Activated CD8-positive, alpha-beta T cell treated with anti-CD3 and anti-CD28 coated beads, Interleukin-2, amount 10 ng/mL, durations not matched to agents 7 days and 5 days (primary cell): ENCODE measurements at regions not wholly inside any gene's neighbourhood (a gene's known extent, or its start where the extent isn't known, plus 50 kb on each side); places are given as distances from the start of the nearest gene placed in this dataset.
"Not testable (repeated sequence)": the region's sequence is repeated elsewhere in the genome, so short reads cannot be mapped to it uniquely, and the experiment has no call there.

Source experiments
- ATAC-seq: fragments of 150-1000 bp; cut with Tn5 transposase; one replicate; pipeline ENCODE4 v1.10.0; 2021; ENCODE audit warnings: moderate library complexity
- CTCF ChIA-PET: fragments of 350-600 bp; sonication (Branson Sonifier 250); formaldehyde crosslinking; loops from one replicate; lab custom pipeline; 2021; ENCODE audit warnings: antibody characterized with exemption; lab: Charles Lee
- POLR2A ChIA-PET: fragments of 350-600 bp; sonication (Branson Sonifier 250); formaldehyde crosslinking; loops from one replicate; lab custom pipeline; 2021; ENCODE audit warnings: antibody characterized with exemption; lab: Charles Lee
- DNase-seq: peaks from one replicate; pipeline ENCODE4 v3.0.0-alpha.2; 2020
- H3K27ac Mint-ChIP-seq: one replicate; pipeline ENCODE4 v1.8.0; 2021; ENCODE audit warnings: mild to moderate bottlenecking, mixed read lengths
- H3K27me3 Mint-ChIP-seq: one replicate; pipeline ENCODE4 v1.8.0; 2021; ENCODE audit warnings: low read depth, mixed read lengths
- H3K36me3 Mint-ChIP-seq: one replicate; pipeline ENCODE4 v1.8.0; 2021; ENCODE audit warnings: low read depth, mixed read lengths
- H3K4me1 Mint-ChIP-seq: one replicate; pipeline ENCODE4 v1.8.0; 2021; ENCODE audit warnings: low read depth, mixed read lengths
- H3K4me3 Mint-ChIP-seq: one replicate; pipeline ENCODE4 v1.8.0; 2021; ENCODE audit warnings: mild to moderate bottlenecking, mixed read lengths
- H3K9me3 Mint-ChIP-seq: one replicate; pipeline ENCODE4 v1.8.0; 2022; ENCODE audit warnings: mixed read lengths; ENCODE audit not compliant: insufficient read depth

GRCh38 chr14:42488965-42489364, 882.3 kb downstream of the LRFN5 start:
- POLR2A ChIA-PET = no interaction called here
- no peaks in the 10 kb centered on the region for H3K4me1 Mint-ChIP-seq
- ATAC-seq (no peak), DNase-seq (no peak)
- H3K4me3 Mint-ChIP-seq = no peak overlapping the region
- H3K9me3 Mint-ChIP-seq = peaks cover 3% of the 10 kb centered on the region
- CTCF ChIA-PET = no interaction called here
- no peaks in the 10 kb centered on the region for H3K36me3 Mint-ChIP-seq
- H3K27me3 Mint-ChIP-seq = no peaks in the 10 kb centered on the region
- no peak overlapping the region for H3K27ac Mint-ChIP-seq

DNA sequence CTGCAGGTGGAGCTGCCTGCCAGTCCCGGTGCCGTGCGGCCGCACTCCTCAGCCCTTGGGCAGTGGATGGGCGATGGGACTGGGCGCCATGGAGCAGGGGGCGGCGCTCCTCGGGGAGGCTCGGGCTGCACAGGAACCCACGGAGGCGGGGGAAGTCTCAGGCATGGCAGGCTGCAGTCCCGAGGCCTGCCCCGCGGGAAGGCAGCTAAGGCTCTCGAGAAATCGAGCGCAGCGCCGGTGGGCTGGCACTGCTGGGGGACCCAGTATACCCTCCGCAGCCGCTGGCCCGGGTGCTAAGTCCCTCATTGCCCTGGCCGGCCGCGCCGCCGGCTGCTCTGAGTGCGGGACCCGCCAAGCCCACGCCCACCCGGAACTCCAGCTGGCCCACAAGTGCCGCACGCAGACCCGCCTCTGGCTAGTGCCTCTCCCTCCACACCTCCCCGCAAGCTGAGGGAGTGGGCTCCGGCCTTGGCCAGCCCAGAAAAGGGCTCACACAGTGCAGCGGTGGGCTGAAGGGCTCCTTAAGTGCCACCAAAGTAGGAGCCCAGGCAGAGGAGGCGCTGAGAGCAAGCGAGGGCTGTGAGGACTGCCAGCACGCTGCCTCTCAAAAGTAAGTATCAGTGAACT, 875.8 kb downstream of the LRFN5 start:
- CTCF ChIA-PET, H3K9me3 Mint-ChIP-seq, POLR2A ChIA-PET, DNase-seq, H3K27me3 Mint-ChIP-seq, ATAC-seq, H3K36me3 Mint-ChIP-seq, H3K27ac Mint-ChIP-seq, H3K4me1 Mint-ChIP-seq, H3K4me3 Mint-ChIP-seq: not testable (repeated sequence)

- ATAC-seq, POLR2A ChIA-PET, H3K4me3 Mint-ChIP-seq: not testable (repeated sequence)
Observed at GRCh38 chr14:42481714-42482113, 875.0 kb downstream of the LRFN5 start.

GRCh38 chr14:42480255-42480654, 873.6 kb downstream of the LRFN5 start:
- CTCF ChIA-PET = no interaction called here
- Mint-ChIP-seq H3K4me3 (no peak overlapping the region), H3K4me1 (no peaks in the 10 kb centered on the region), H3K27me3 (no peaks in the 10 kb centered on the region), H3K27ac (no peak overlapping the region), H3K36me3 (no peaks in the 10 kb centered on the region), H3K9me3 (peaks cover 7% of the 10 kb centered on the region)
- ATAC-seq (no peak), DNase-seq (no peak)
- POLR2A ChIA-PET = no interaction called here

More at GRCh38 chr14:42481714-42482113, 875.0 kb downstream of the LRFN5 start:
- H3K9me3 Mint-ChIP-seq, DNase-seq, CTCF ChIA-PET, H3K36me3 Mint-ChIP-seq, H3K27me3 Mint-ChIP-seq, H3K27ac Mint-ChIP-seq, H3K4me1 Mint-ChIP-seq: not testable (repeated sequence)

DNA sequence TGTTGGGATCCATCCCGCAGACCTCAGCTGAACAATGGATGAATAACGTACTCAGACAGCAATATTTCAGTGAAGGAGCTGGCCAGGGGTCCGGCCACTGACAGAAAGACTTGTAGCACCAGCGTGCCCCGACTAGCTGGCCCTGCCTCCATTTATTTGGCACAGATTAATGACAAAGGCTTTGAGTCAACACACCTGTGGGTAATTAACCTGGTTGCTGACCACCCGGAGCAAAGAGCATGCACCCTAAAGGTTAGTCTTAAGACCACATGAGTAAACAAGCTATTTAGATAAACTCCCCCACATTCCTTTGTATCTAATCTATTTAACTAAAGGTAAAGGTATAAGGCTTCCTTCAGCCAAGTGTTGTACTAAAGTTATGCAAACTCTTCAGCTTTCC, 868.6 kb downstream of the LRFN5 start:
- no peak overlapping the region for H3K4me3 Mint-ChIP-seq
- no peak for DNase-seq
- H3K27ac Mint-ChIP-seq = no peak overlapping the region
- ATAC-seq = no peak
- ChIA-PET POLR2A (no interaction called here), CTCF (no interaction called here)
- no peaks in the 10 kb centered on the region for H3K36me3 Mint-ChIP-seq
- H3K4me1 Mint-ChIP-seq = no peaks in the 10 kb centered on the region
- no peaks in the 10 kb centered on the region for H3K27me3 Mint-ChIP-seq
- peaks cover 3% of the 10 kb centered on the region for H3K9me3 Mint-ChIP-seq

DNA sequence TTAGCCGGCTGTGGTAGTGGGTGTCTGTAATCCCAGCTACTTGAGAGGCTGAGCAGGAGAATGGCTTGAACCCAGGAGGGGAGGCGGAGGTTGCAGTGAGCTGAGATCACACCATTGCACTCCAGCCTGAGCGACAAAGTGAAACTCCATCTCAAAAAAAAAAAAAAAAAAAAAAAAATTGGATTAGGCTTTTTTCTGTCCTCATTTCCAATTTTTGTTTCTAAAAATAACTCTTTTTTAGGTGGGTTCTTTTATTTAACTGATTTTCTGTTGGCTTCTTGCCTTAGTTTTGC, 863.7 kb downstream of the LRFN5 start:
- Mint-ChIP-seq H3K36me3 (no peaks in the 10 kb centered on the region), H3K9me3 (peaks cover 6% of the 10 kb centered on the region), H3K4me3 (no peak overlapping the region), H3K4me1 (no peaks in the 10 kb centered on the region), H3K27me3 (no peaks in the 10 kb centered on the region), H3K27ac (no peak overlapping the region)
- POLR2A ChIA-PET = no interaction called here
- CTCF ChIA-PET = no interaction called here
- DNase-seq = no peak
- no peak for ATAC-seq

DNA sequence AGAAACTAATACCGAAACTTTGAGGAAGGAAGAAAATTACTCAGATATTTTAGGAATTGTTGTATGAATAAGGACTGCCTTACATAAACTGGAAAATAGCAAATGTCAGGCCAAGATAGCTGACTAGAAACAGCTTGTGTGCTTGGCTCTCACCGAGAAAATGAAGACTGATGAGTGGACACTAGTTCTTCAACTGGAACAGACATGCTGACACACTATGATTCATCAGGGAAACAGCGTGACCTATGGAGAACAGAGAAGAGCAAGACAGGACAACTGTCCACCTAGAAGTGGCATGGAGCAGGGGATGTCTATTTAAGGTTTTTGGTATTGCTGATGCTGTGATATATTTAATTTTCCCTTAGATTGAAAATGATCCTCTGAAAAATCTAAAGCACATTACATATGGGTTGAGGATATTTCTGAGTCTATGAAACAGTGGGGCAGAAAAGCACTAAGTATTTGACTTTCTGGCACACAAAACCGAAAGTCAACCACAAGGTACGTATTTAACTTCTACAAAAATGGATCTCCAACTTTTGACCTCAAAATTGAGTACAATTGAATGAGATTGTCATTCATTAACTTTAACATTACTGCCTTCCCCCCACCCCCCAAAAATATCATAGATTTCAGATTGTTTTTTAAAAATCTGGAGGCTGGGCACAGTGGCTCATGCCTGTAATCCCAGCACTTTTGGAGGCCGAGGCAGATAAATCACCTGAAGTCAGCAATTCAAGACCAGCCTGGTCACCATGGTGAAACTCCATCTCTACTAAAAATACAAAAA, 863.2 kb downstream of the LRFN5 start:
- Mint-ChIP-seq H3K4me1 (no peaks in the 10 kb centered on the region), H3K27ac (no peak overlapping the region), H3K9me3 (peaks cover 6% of the 10 kb centered on the region), H3K36me3 (no peaks in the 10 kb centered on the region), H3K27me3 (no peaks in the 10 kb centered on the region), H3K4me3 (no peak overlapping the region)
- ChIA-PET CTCF (no interaction called here), POLR2A (no interaction called here)
- no peak for DNase-seq
- no peak for ATAC-seq

- Mint-ChIP-seq H3K27ac (no peak overlapping the region), H3K9me3 (peaks cover 3% of the 10 kb centered on the region), H3K27me3 (no peaks in the 10 kb centered on the region), H3K4me1 (no peaks in the 10 kb centered on the region), H3K36me3 (no peaks in the 10 kb centered on the region), H3K4me3 (no peak overlapping the region)
- ATAC-seq (no peak), DNase-seq (no peak)
- CTCF ChIA-PET = no interaction called here
- POLR2A ChIA-PET = no interaction called here
Observed at GRCh38 chr14:42460673-42461072, 854.0 kb downstream of the LRFN5 start.

DNA sequence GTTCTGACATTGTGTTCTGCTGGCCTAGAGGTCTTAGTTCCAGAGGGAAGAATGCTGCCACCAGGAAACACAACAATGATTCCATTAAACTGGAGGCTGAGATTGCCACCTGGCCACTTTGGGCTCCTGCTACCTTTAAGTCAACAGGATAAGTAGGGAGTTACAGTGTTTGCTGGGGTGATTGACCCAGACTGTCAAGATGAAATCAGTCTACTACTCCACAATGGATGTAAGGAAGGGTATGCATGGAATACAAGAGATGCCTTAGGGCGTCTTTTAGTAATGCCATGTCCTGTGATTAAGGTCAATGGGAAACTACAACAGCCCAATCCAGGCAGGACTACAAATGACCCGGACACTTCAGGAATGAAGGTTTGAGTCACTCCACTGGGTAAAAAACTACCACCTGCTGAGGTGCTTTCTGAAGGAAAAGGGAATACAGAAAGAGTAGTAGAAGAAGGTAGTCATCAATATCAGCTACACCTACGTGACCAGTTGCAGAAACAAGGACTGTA, 852.6 kb downstream of the LRFN5 start:
- CTCF ChIA-PET = no interaction called here
- DNase-seq (no peak), ATAC-seq (no peak)
- Mint-ChIP-seq H3K27ac (no peak overlapping the region), H3K4me3 (no peak overlapping the region), H3K4me1 (no peaks in the 10 kb centered on the region), H3K27me3 (no peaks in the 10 kb centered on the region), H3K36me3 (no peaks in the 10 kb centered on the region), H3K9me3 (peaks cover 3% of the 10 kb centered on the region)
- POLR2A ChIA-PET = no interaction called here

DNA sequence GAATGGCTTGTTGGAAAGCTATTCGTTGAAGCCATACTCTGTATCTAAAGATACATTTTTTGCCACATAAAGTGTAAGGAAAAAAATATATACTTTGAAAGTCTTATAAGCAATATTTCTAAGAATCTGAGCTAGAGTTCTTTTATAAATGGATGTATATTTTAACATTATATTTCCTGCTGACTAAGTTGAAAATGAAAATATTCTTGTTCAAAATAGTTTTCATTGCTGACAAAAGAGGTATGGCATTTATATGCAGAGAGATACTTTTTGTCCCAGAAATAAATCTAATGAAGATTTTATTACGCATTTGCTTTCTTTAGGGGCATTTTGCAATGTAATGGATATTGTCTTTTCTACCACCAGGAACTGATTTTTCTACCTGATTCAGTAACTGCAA, 834.9 kb downstream of the LRFN5 start:
- H3K27me3 Mint-ChIP-seq = no peaks in the 10 kb centered on the region
- ATAC-seq (no peak), DNase-seq (no peak)
- ChIA-PET POLR2A (no interaction called here), CTCF (no interaction called here)
- H3K9me3 Mint-ChIP-seq = no peaks in the 10 kb centered on the region
- H3K27ac Mint-ChIP-seq = no peak overlapping the region
- no peaks in the 10 kb centered on the region for H3K4me1 Mint-ChIP-seq
- H3K4me3 Mint-ChIP-seq = no peak overlapping the region
- no peaks in the 10 kb centered on the region for H3K36me3 Mint-ChIP-seq

- H3K9me3 Mint-ChIP-seq = peaks cover 8% of the 10 kb centered on the region
- POLR2A ChIA-PET = no interaction called here
- H3K4me3 Mint-ChIP-seq = no peak overlapping the region
- no peaks in the 10 kb centered on the region for H3K4me1 Mint-ChIP-seq
- ATAC-seq = no peak
- H3K36me3 Mint-ChIP-seq = no peaks in the 10 kb centered on the region
- DNase-seq = no peak
- H3K27me3 Mint-ChIP-seq = no peaks in the 10 kb centered on the region
- no peak overlapping the region for H3K27ac Mint-ChIP-seq
- CTCF ChIA-PET = no interaction called here
Observed at GRCh38 chr14:42437809-42438208, 831.1 kb downstream of the LRFN5 start.

- H3K4me1 Mint-ChIP-seq = no peaks in the 10 kb centered on the region
- peaks cover 5% of the 10 kb centered on the region for H3K9me3 Mint-ChIP-seq
- no peaks in the 10 kb centered on the region for H3K36me3 Mint-ChIP-seq
- CTCF ChIA-PET = no interaction called here
- H3K27me3 Mint-ChIP-seq = no peaks in the 10 kb centered on the region
- H3K27ac Mint-ChIP-seq = no peak overlapping the region
- H3K4me3 Mint-ChIP-seq = no peak overlapping the region
- POLR2A ChIA-PET = no interaction called here
- DNase-seq = no peak
- no peak for ATAC-seq
Observed at GRCh38 chr14:42429401-42429800, 822.7 kb downstream of the LRFN5 start.
